ENCODE measurements at regions not wholly inside any gene's neighbourhood (a gene's known extent, or its start where the extent isn't known, plus 50 kb on each side); places are given as distances from the start of the nearest gene placed in this dataset.

GRCh38 chr11:81052344-81053158 is 1611.7 kb upstream of the TENM4 start:
- TF ChIP-seq POLR2A (IDR thresholded peaks at IDR 0.05), result no peak
- TF ChIP-seq CTCF (IDR thresholded peaks at IDR 0.05), result no peak

Data from adrenal gland (tissue), 5 donors.